DMS153 (cell line): ENCODE measurements at regions not wholly inside any gene's neighbourhood (a gene's known extent, or its start where the extent isn't known, plus 50 kb on each side); places are given as distances from the start of the nearest gene placed in this dataset.

ENCODE experiments used
- DNase-seq: peaks from one replicate; lab custom pipeline; 2025; lab: John Stamatoyannopoulos, UW

GRCh38 chr3:23062582-23062981 is 140.5 kb upstream of the UBE2E2 start:
- DNase-seq, result no peak

- no peak for DNase-seq
Measured at GRCh38 chr3:23062982-23063381, 140.1 kb upstream of the UBE2E2 start.

DNA sequence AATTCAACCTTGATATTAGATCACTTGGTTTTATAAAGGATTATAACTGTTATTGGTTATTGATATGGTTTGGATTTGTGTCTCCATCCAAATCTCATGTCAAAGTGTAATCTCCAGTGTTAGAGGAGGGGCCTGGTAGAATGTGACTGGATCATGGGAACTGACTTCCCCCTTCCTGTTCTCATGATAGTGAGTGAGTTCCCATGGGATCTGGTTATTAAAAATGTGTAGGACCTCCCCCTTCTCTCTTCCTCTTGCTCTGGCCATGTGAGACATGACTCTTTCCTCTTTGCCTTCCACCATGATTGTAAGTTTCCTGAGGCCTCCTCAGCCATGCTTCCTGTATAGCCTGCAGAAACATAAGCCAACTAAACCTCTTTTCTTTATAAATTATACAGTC is 136.0 kb upstream of the UBE2E2 start:
- DNase-seq, result no peak

DNA sequence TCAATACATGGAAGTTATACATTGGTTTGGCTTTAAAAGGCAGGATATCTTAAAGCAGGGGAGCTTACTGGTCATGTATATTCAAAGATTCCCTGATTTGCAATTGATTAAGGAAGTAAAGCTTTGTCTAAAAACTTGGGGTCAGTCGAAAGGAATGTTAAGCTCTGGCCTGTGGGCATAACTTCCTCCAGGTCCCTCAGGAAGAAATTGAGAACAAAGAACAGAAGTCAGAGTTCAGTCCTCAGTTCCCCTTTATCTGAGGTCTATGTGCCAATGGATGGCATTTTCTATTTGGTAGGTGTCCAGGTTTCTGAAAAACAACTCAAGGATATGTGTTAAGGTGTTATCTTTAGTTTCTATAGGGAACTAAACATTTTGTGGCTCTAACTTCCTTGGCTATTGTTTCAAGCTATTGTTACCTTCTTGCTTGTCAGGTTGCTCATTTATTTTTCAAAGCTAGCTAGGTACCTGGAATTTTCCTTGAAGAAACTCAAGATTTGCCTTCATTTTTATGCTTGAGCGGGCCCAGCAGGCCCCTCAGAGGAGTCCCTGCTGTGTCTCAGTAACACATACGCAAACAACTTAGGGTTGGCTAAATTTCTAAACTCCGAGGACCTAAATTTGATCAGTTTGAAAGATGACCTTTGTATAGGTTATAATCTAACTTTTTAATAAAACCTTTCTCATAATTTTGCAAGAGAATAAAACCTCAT is 135.0 kb upstream of the UBE2E2 start:
- no peak for DNase-seq

- no peak for DNase-seq
Measured at GRCh38 chr3:23071296-23071695, 131.8 kb upstream of the UBE2E2 start.

- DNase-seq, result no peak
Measured at GRCh38 chr3:23071758-23072157, 131.4 kb upstream of the UBE2E2 start.

GRCh38 chr3:23072693-23073092 is 130.4 kb upstream of the UBE2E2 start:
- no peak for DNase-seq

DNA sequence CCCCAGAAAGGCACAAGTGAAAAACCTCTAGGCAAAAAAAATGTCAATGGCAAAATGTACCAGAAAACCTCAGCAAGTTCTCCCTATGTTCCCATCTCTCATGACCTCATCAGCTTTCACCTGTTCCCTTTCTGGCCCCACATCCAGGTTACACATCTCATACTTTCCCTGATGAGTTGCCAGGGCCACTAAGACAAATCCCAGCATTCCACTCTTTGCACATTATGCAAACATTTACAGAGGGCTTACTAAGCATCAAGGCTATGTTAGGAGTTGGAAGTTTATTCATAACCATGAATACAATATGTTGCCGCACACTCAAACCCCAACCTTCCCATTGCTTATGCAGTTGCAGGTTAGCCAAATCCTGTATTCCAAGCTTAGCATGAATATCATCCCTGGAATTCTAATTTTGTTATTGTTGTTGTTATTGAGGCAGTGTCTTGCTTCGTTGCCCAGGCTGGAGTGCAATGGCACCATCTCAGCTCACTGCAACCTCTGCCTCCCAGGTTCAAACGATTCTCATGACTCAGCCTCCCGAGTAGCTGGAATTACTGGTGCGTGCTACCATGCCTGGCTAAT is 129.3 kb upstream of the UBE2E2 start:
- DNase-seq, result no peak

- no peak for DNase-seq
Measured at GRCh38 chr3:23075496-23075895, 127.6 kb upstream of the UBE2E2 start.

DNA sequence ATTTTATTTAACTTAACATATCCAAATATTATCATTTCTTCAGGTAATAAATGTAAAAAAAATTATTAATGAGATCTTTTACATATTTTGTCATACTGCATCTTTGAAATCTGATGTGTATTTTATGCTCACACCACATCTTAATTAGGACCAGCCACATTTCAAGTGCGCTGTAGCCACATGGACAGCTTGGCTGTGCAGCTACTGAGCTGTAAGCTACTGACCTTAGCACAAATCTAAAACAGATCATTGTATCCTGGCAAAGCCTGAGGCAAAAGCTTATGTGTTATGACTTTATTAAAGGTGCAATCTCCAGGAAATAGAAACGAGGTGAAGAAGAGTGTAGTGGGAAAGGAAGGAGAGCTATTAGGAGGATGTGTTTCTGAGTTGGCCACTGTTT is 126.7 kb upstream of the UBE2E2 start:
- DNase-seq, result no peak

DNA sequence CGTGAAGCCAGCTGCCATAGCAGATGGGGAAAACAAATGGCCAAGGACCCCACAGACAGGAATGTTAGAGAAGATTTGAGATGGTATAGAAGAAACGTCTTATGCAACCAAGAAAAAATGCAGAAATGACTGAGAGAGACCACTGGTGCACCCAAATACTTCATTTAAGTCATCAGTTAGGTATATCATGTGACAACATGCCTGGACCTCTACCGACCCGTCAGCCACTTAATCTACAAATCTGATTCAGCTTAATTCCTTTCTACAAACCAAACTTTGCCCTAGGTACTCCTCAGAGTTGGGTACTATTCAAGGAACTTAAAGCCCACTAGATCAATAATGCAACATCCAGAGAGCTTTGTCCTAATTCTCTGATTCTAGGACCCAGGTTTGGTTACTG is 126.0 kb upstream of the UBE2E2 start:
- no peak for DNase-seq

DNA sequence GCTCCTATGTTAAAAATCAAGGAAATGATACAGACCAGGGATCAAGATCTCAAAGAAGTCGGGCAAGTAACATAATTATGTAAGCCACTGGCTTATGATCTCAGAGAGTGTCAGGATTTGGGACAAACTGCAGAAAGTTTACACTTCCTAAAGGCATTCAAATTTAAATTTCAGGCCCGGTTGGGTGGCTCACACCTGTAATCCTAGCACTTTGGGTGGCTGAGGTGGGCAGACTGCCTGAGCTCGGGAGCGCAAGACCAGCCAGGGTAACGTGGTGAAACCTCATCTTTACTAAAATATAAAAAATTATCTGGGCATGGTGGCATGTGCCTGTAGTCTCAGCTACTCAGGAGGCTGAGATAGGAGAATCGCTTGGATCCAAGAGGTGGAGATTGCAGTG is 124.4 kb upstream of the UBE2E2 start:
- no peak for DNase-seq

GRCh38 chr3:23079976-23080375 is 123.2 kb upstream of the UBE2E2 start:
- DNase-seq, result no peak

GRCh38 chr3:23083701-23084100 is 119.4 kb upstream of the UBE2E2 start:
- DNase-seq, result no peak

GRCh38 chr3:23084367-23084766 is 118.8 kb upstream of the UBE2E2 start:
- DNase-seq, result no peak

DNA sequence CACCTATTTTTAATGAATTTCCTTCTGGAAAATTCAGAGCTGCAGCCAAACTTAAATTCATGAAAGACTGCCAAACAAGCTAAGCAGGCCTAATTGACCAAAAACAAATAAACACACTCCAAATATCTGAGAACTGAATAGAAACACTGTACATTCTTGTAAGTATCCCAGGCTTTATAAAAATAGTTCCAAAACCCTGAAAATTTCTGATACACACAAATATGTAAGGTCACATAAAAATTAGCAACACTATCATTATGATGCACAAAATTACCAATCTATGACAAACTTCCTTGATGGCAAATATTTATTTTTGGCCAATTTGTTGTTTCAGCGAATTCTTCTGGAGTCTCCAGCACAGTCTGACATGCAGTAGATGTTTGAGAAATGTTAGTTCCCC is 117.9 kb upstream of the UBE2E2 start:
- no peak for DNase-seq

DNA sequence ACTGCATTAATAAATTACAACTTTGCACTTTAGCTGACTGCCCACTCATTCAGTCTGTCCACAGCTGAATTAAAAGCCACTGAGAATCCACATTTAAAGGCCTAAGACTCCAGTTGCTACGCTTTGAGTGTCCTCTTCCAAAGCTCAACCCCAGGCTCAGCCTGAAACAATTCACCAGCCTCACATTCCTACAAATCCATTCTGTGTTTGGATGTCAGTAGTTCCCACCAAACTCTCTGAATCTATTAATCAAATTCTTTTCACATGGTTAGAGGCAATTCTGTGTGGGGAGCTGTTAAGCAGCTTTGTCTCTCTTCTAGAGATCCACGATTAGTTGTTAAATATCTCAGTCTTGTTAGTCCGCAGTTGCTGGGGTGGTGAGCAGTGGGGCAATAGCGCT is 116.8 kb upstream of the UBE2E2 start:
- no peak for DNase-seq

DNA sequence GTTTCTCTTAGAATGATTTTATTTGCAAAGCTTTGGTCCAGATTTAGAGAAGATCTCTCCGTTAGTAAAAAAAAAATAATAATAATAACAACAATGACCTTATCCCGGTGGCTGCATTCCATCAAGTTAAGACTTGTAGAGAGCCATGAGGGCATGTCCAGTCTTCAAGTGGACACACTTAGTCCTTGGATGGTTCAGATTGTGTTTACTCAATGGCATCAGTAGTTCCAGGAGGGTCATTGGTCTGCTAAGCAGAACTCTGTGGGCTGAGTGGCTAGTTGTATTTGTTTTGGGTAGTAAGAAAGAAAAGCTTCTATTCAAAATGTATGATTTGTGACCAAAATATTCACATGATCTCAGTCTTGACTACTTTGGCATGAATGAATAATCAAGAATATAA is 116.3 kb upstream of the UBE2E2 start:
- no peak for DNase-seq

DNA sequence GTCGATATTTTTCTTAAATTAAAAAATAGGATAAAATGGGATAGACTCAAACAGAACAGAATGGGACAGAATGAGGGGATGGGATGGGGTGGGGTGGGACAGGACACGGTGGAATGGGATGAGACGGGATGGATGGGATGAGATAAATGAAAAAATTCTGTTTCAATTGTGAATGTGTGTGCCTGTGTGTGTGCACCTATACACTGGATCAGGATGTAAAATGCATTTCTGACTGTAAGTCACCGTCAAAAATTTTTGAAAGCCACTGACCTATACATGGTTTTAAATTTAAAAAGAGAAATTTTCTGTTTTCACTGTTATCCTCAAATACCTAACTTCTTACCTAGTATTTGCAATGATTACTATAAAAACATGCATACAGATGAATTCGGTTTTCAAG is 108.7 kb upstream of the UBE2E2 start:
- no peak for DNase-seq

- DNase-seq, result peak; percentile 92
Measured at GRCh38 chr3:23094890-23095462, 108.2 kb upstream of the UBE2E2 start.

- no peak for DNase-seq
Measured at GRCh38 chr3:23096041-23096440, 107.1 kb upstream of the UBE2E2 start.

DNA sequence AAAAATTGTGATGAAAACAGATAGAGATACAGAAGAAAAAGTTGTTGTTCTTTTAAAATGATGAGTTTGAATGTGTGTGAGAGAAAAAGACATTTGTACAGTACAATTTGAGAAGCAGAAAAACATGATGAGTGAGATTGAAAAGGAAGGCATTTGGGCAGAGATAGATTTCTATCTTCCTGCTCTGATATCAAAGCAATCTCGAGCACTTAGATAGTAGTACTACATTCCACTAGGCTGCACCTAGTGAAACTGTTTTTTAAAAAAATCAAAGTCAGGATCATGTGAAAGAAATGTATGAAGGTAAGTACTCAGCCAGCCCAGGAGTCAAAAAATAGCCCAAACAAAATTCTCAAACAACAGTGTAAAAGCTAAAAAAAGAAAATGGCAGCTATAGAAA is 104.1 kb upstream of the UBE2E2 start:
- no peak for DNase-seq

- DNase-seq, result no peak
Measured at GRCh38 chr3:23099677-23100076, 103.5 kb upstream of the UBE2E2 start.

DNA sequence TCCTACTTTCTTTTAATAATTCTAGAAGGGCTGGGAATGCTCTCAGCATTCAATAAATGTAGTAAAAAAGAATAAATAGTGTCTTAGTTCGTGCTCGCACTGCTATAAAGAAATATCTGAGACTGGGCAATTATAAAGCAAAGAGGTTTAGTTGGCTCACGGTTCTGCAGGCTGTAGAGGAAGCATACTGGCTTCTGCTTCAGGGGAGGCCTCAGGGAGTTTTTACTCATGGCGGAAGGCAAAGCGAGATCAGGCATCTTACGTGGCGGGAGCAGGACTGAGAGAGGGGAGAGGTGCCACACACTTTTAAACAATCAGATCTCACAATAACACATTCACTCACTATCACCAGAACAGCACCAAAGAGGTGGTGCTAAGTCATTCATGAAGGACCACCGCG is 103.0 kb upstream of the UBE2E2 start:
- DNase-seq, result no peak
